Muscle of arm (tissue), 1 donor: ENCODE measurements at regions not wholly inside any gene's neighbourhood (a gene's known extent, or its start where the extent isn't known, plus 50 kb on each side); places are given as distances from the start of the nearest gene placed in this dataset.
A peak's percentile ranks its signal among the peaks of the same experiment; 100 is the strongest.

Source experiments
- DNase-seq: peaks from one replicate; pipeline ENCODE4 v3.0.0-alpha.2; 2013

DNA sequence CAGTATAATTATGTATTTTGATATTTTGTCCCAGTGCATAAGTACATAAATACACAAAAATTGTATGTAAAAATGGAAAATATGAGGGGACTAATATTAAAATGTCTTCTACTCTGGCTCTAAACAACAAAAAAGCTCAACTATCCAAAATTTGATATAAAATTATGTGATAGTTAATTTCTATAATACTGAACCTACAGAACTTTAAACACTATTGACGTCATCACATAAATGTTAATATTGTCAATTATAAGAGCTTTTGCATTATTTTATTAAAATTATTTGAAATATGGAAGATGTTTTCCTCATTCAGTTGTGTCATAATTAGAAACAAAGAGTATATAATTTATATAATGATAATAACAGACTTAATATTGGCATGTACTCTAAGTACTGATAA lies 1139.7 kb upstream of the TMEFF2 start:
- no peak for DNase-seq

DNA sequence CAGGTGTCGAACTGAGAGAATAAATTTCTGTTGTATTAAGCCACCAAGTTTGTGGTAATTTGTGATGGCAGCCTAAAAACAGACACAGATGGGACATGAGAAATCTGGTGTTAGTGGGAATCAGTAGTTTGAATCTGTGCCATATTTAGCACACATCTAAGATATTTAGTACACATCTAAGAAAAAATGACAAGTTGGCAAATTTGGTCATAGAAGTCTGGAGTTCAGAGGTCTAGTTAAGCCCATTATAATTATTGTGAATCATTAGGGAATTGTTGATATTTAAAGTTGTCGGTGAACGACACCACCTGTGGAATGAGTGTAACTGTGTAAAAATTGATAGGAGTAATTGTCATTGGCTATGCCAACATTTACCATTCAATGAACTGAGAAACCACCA lies 1138.8 kb upstream of the TMEFF2 start:
- no peak for DNase-seq

- DNase-seq = no peak
These were observed 1138.2 kb upstream of the TMEFF2 start for GRCh38 chr2:193332941-193333340.

- peak; percentile 19 for DNase-seq
These were observed 1136.9 kb upstream of the TMEFF2 start for GRCh38 chr2:193331676-193332075.

DNA sequence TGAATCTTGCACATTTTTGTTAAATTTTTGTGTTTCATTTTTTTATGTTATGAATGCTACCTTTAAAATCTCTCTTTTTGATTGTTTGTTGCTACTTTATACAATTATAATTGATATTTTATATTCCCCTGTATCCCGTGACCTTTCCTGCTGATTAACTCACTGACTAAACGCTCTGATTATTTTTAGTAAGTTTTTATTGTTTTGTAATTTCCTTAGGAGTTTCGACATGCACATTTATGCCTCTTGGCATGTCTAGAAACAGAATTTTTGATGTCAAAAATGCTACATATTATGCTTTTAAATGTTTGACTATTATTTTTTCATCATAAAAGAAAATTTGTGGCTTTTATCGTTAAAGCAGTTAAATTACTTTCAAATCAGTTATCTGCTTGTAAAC lies 1131.6 kb upstream of the TMEFF2 start:
- DNase-seq = no peak

DNA sequence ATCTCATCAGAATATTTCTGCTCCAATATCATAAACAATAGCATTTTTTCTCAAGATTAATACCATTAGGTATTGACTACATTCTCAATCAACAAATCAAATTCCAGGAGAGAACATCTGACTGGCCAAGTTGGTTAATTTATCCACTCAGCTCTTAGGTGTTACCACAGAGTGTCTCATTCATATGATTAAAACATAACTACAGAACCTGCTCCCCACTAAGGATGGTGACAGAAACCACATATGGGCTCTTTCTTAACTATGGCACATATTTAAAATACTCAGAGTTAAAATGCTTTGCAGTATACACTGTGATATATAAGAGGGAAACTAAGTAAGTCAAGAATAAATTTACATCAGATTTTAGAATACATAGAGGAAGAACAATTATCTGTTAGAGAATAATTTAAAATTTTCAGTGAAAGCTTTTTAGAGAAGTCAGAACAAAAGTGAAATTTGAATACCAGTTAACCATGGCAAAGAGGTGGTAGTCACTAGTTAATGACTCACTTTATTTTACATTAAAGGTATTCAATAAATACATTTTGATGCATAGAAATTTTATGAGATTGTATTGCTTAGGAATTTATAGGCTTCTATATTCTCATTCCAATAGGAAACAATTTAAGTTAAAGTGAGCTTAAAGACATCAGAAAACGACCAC lies 1120.8 kb upstream of the TMEFF2 start:
- no peak for DNase-seq

- DNase-seq = no peak
These were observed 1108.7 kb upstream of the TMEFF2 start for GRCh38 chr2:193303464-193303863.

DNA sequence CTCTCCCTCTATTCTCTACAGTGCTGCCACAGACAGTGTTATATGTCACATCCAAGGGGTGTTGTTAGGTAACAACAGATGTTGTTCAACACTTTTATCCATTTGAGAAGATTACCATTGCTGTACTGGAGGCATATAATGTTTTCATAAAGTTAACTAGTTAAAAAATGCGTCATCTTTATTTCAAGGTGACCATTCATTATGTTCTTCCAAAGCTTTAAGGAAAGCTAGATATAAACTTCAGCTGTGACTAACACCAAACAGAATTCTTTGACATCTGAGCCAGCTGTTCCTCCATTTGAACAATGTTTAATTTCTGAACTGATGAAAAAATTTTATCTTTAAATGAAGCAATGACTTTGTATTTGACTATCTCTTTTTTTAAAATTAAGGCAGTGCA lies 1099.6 kb upstream of the TMEFF2 start:
- no peak for DNase-seq

DNA sequence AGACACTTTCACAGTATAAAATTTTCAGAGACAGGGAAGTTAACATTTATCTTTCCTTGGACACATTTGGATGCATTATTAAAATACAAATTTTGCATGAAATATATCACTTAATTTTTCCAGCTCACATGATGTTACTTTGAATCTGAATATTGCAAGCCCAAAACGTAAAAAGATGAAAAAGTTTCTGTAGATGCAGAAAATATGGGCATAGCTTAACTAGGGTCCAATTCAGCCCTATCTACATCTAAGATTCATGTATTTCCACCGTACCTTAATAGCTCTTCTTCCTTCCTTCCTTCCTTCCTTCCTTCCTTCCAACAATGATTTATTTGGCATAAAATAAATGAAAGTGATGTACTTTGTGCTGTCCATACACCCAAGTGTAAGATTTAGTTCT lies 1084.6 kb upstream of the TMEFF2 start:
- DNase-seq = no peak

GRCh38 chr2:193276988-193277387 lies 1082.3 kb upstream of the TMEFF2 start:
- no peak for DNase-seq

- DNase-seq = no peak
These were observed 1081.8 kb upstream of the TMEFF2 start for GRCh38 chr2:193276560-193276959.

GRCh38 chr2:193276069-193276468 lies 1081.3 kb upstream of the TMEFF2 start:
- no peak for DNase-seq

DNA sequence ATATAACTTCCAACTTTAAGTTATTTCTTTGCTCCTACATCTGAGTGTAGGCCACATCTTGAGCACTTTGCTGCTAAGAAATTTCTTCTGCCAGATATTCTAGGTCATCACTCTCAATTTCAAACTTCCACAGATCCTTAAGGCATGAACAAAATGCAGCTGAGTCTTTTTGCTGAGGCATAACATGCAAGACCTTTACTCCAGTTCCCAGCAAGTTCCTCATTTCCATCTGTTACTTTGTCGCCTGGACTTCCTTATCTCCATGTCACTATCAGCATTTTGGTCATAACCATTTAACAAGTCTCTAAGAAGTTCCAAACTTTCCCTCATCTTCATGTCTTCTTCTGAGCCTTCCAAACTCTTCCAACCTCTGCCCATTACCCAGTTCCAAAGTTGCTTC lies 1077.3 kb upstream of the TMEFF2 start:
- DNase-seq = no peak

- DNase-seq = no peak
These were observed 1076.1 kb upstream of the TMEFF2 start for GRCh38 chr2:193270816-193271215.

GRCh38 chr2:193267496-193268002 lies 1072.8 kb upstream of the TMEFF2 start:
- no peak for DNase-seq

GRCh38 chr2:193253014-193253530 lies 1058.3 kb upstream of the TMEFF2 start:
- no peak for DNase-seq

DNA sequence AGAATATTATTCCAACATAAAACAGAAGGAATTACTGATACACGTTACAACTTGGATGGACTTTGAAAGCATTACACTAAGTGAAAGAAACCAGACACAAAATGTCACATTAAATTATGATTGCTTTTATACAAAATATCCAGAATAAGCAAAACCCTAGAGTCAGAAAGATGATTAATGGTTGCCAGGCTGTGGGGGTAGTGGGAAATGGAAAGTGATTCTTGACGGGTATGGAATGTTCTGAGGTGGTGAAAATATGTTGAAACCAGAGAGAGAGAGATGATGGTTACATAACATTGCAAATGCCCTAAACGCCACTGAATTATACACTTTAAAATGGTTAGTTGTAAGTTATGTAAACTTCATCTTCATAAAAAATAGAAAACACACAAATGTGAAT lies 1057.2 kb upstream of the TMEFF2 start:
- no peak for DNase-seq

DNA sequence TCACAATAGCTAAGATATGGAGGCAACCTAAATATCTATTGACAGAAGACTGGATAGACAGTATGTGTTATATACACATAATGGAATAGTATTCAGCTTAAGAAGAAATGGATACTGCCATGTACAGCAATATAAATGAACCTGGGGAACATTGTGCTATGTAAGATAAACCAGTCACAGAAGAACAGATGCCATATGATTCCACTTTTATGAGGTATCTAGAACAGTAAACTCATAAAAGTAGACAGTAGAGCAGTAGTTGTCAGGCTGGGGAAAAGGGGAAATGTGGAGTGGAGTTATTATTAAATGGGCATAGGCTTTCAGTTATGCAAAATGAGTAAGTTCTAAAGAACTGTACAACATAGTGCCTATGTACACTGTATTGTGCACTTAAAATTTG lies 1055.7 kb upstream of the TMEFF2 start:
- no peak for DNase-seq

- no peak for DNase-seq
These were observed 1046.0 kb upstream of the TMEFF2 start for GRCh38 chr2:193240752-193241151.

- DNase-seq = no peak
These were observed 1036.9 kb upstream of the TMEFF2 start for GRCh38 chr2:193231634-193232033.

DNA sequence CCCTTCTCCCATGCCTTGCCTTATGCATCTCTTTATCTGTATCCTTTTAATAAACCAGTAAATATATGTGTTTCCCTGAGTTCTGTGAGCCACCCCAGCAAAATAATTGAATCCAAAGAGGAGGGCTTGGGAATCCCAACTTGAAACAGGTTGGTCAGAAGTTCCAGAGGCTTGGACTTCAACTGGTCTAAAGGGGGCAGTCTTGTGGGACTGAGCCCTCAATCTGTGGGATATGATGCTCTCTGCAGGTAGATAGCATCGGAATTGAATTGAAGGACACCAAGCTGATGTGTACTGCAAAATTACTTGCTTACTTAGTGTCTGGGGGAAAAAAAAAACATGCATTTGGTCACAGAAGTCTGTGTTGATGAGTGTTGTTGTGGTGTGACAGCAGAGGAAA lies 1033.5 kb upstream of the TMEFF2 start:
- DNase-seq = no peak

DNA sequence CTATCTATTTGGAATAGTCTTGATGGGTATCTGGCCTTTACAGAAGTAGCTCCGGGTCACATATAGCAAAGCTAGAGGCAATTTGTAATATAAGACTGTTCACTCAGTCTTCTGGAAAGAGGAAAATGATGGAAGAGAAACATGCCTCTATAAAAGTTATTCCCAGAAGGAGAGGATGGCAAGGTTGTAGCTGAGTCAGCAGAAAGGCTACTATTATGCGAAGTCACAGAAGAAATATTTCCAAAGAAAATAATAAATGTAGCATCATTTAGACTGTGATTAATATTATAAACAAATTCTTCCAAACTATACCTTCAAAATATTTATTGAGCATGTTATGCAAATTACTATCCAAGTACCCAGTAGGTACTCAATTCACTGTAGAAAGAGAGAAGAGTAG lies 1027.7 kb upstream of the TMEFF2 start:
- no peak for DNase-seq

- no peak for DNase-seq
These were observed 1024.7 kb upstream of the TMEFF2 start for GRCh38 chr2:193219413-193219812.

- no peak for DNase-seq
These were observed 1006.9 kb upstream of the TMEFF2 start for GRCh38 chr2:193201583-193201982.
